GM20000 (cell line): ENCODE measurements at regions not wholly inside any gene's neighbourhood (a gene's known extent, or its start where the extent isn't known, plus 50 kb on each side); places are given as distances from the start of the nearest gene placed in this dataset.

Experiments
- DNase-seq: peaks from one replicate; pipeline ENCODE4 v3.0.0; 2012; ENCODE audit warnings: low spot score
- CTCF ChIP-seq: IDR thresholded peaks from 2 replicates; pipeline ENCODE4 v1.5.1; 2012; ENCODE audit warnings: mild to moderate bottlenecking, control low read depth; ENCODE audit errors: extremely low read depth, missing control alignments

GRCh38 chr16:79297805-79298204 is 302.7 kb downstream of the MAF start:
- TF ChIP-seq CTCF = no peak
- no peak for DNase-seq

DNA sequence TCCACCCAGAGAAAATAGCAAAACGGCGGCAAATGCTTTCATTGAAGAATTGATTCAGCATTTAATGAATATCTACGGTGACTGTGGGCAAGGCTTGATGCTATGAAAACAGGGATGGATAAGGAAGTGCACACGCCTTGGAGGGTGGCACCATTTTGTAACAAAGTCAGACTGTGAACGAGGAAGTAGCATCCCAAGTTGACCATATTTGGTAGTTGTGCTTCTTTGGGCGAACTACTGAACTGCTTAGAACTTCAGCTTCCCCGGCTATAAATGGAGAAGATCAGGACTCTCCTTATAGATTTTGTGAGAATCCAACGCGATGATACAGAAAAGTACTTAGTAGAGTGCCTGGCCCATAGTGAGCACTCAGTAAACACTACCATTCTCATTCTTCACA is 303.2 kb downstream of the MAF start:
- TF ChIP-seq CTCF = no peak
- DNase-seq = no peak

DNA sequence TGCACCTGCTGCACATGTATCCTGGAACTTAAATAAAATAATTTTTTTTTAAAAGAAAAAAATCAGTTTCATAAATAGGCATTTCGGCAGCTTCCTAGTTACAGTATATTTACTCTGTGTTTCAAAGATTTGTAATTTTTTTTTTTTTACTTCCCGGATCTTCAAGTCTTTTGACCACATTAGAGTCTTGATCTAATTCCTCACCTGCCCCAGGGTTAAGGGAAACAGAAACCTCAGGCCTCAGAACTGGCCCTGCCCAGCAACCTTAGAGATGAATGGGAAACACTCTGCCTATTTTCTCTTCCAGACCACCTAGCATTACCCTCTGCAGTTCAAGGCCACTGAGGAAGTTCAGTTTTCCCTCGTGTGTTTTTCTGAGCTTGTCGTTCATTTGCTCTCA is 304.0 kb downstream of the MAF start:
- no peak for TF ChIP-seq CTCF
- DNase-seq = no peak

DNA sequence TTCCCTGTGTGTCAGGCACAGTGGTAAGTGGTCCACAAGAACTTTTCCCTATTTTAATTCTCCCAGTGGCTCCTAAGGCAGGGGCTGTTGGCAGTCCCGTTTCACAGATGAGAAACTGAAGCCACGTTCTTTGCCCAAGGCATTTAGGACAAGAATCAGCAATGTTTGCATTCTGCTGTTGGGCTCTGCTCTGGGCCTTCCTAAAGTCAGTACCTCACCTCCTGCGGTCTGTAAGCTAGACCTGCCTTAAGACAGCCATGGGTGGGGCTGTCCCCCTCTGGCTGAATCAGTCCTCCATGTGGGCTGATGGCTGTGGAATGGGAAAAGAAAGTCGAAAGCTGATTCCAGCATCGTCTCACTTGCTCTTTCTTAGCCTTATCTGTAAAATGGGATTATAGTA is 304.8 kb downstream of the MAF start:
- TF ChIP-seq CTCF = no peak
- no peak for DNase-seq

DNA sequence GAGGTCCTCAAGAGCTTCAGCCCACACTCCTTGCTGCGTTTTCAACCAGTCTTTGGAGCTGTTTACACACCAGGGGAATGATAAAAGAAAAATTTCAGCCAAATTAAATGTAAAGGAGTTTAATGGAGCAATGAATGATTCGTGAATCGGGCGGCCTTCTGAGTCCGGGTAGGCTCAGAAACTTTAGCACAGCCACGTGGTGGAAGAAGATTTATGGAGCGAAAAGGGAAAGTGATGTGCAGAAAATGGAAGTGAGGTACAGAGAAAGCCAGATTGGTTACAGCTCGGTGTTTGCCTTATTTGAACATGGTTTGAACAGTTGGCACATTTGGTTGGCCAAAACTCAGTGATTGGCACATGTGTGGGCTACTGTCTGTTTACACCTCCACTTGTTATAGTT is 305.4 kb downstream of the MAF start:
- TF ChIP-seq CTCF = no peak

DNA sequence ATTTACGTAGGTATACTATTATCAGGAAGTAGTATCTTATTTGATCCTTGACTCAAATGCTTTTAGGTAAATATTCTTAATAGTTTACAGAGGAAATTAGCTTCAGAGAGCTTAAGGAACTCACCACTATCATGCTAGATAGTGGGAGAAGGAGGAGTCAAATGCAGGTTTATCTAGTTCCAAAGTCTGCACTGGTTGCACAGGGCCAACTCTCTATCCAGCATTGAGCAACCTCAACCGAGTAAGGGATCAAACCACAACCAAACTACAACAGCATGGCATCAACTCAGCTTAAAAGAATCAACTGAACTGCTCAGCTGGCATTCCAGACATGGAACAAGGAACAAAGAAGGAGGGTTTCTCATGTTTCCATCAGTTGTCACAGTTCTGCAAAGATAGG is 306.0 kb downstream of the MAF start:
- no peak for TF ChIP-seq CTCF
- DNase-seq = no peak

More for the DNA sequence above, 305.4 kb downstream of the MAF start:
- no peak for DNase-seq

GRCh38 chr16:79293836-79294460 is 306.6 kb downstream of the MAF start:
- no peak for DNase-seq
- no peak for TF ChIP-seq CTCF
